Hepatocyte (in vitro differentiated cells): ENCODE measurements at regions not wholly inside any gene's neighbourhood (a gene's known extent, or its start where the extent isn't known, plus 50 kb on each side); places are given as distances from the start of the nearest gene placed in this dataset.

Experiments
- EZH2 ChIP-seq: fragments of 200-600 bp; sonication (generic); IDR thresholded peaks from 2 replicates; pipeline ENCODE4 v1.6.1; 2016; ENCODE audit warnings: antibody characterized with exemption, mild to moderate bottlenecking, borderline replicate concordance
- EZH2phosphoT487 ChIP-seq: fragments of 200-600 bp; sonication (generic); IDR thresholded peaks from one replicate; pipeline ENCODE4 v1.6.1; 2018; ENCODE audit warnings: antibody characterized with exemption, mild to moderate bottlenecking, low read depth, moderate library complexity; ENCODE audit not compliant: unreplicated experiment, severe bottlenecking
- TF ChIP-seq, protein P1 (sequence below): fragments of 200-600 bp; sonication (generic); IDR thresholded peaks from 2 replicates; pipeline ENCODE4 v1.5.1; 2016; ENCODE audit warnings: antibody characterized with exemption, mild to moderate bottlenecking; ENCODE audit not compliant: poor library complexity

DNA sequence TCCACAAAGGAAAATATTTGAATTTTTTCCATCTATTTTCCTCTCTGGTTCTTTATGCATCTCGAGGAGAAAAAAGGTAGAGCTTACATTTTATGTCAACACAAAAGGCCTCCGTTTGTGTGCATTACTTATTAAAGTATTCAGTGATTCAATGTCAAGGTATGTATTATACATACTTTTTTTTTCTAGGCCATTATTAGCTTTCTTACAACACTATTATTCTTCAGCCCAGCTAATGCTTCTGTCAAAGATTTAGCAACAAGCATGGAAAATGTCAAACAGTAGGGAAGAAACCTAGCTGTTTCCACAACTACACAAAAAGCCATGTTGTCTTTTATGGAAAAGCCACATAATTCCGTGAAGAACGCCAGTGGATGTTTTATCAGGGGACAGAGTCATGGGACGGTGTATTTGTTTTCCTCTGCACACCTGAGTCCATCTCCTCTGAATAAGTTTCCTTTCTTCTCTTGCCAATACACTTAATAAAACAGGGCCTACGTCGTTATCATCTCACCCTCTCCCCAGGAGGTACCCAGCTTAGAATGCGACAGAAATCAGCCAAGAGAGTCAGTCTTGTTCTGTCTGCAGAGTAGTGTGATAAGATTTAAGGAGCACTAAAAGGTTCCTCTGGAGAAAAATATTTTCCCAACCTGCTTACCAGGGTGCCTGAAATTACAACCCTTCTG, 209.7 kb upstream of the AUTS2 start:
- TF ChIP-seq, protein P1, sequence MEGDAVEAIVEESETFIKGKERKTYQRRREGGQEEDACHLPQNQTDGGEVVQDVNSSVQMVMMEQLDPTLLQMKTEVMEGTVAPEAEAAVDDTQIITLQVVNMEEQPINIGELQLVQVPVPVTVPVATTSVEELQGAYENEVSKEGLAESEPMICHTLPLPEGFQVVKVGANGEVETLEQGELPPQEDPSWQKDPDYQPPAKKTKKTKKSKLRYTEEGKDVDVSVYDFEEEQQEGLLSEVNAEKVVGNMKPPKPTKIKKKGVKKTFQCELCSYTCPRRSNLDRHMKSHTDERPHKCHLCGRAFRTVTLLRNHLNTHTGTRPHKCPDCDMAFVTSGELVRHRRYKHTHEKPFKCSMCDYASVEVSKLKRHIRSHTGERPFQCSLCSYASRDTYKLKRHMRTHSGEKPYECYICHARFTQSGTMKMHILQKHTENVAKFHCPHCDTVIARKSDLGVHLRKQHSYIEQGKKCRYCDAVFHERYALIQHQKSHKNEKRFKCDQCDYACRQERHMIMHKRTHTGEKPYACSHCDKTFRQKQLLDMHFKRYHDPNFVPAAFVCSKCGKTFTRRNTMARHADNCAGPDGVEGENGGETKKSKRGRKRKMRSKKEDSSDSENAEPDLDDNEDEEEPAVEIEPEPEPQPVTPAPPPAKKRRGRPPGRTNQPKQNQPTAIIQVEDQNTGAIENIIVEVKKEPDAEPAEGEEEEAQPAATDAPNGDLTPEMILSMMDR, result no peak
- no peak for TF ChIP-seq EZH2
- no peak for TF ChIP-seq EZH2phosphoT487
